ENCODE measurements at regions not wholly inside any gene's neighbourhood (a gene's known extent, or its start where the extent isn't known, plus 50 kb on each side); places are given as distances from the start of the nearest gene placed in this dataset.

DNA sequence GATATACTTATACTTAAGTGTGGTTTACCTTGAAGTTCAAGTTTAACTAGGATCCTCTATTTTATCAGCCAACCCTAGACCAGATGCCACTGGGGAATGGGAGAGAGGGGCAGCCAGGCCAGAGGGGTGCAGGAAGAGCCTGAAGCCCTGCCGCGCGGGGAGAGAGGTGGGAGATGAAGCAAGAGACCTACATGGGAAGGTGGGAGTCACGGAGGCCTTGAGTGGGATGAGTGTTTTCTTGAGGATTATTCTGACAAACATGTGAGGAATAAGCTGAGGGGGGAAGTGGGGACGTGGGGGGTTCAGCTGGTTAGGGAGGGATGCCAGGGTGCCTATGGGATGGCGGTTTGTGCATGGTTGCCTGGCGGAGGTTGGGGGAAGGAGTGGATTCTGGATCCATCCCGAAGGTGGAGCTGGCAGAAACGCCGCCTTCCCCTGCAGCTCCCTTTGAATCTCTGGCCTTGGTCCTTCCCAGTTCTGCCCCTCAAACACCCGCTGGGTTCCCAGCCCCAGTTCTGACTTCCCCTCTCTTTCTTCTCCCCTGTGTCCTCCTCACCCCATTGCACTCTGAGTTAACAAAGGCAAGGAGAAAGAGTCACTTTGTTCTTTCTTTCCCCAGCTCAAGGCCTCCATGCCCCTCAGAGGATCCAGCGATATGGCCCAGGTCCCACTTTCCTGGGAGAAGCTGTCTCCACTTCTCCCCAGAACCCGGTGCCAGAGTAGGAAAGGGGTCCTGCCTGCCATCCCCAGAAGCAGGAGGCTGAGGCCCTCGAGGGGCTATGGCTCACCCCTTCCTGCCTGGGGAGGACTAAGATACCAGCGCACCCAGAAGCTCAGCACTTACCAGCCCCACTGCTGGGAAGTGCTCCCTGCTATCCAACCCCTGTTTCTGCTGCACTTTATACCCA, 274.2 kb downstream of the UACA start:
- no peak for DNase-seq

DNA sequence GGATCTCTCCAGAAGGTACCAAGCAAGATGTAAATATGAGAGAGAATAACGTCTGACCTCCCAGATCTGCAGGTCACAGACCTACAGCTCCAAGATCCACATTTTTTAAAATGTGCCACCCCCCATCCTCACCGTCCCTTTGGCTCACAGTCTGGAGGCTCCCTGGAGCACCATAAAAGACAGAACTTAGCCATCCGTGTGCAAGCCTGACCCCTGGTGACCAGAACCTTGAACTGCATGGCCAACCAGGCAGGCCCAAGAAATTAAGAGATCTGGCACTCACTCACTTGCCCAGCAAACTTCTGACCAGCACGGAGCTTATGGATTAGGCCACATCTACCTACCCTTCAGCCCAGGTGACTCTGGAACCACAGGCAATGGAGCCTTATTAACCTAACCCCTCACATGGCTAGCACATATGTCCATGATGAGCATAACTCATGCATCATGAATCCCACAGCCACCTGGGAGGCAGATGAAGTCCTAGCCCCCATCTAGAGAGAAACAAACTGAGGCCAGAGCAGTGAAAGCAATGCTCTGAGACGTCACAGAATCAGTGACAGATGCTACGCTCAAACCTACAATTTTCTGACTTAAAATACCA, 275.3 kb downstream of the UACA start:
- DNase-seq: peak; percentile 71

DNA sequence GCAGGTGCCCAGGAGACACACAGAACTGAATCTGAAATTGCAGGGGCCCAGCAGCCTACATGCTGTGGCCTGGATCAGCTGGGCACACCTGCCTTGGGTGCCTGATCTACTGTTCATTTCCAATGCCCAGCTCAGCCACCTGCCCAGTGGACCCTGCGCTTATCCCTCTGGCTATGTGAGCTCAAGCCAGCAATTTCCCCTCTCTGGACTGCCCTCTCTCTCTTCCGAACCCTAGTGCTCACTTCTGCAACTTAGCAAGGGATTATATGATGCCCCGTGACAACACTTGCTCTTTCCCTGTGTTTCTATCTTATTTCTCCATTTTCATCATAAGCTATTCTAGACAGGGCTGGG, 276.0 kb downstream of the UACA start:
- DNase-seq: no peak

DNA sequence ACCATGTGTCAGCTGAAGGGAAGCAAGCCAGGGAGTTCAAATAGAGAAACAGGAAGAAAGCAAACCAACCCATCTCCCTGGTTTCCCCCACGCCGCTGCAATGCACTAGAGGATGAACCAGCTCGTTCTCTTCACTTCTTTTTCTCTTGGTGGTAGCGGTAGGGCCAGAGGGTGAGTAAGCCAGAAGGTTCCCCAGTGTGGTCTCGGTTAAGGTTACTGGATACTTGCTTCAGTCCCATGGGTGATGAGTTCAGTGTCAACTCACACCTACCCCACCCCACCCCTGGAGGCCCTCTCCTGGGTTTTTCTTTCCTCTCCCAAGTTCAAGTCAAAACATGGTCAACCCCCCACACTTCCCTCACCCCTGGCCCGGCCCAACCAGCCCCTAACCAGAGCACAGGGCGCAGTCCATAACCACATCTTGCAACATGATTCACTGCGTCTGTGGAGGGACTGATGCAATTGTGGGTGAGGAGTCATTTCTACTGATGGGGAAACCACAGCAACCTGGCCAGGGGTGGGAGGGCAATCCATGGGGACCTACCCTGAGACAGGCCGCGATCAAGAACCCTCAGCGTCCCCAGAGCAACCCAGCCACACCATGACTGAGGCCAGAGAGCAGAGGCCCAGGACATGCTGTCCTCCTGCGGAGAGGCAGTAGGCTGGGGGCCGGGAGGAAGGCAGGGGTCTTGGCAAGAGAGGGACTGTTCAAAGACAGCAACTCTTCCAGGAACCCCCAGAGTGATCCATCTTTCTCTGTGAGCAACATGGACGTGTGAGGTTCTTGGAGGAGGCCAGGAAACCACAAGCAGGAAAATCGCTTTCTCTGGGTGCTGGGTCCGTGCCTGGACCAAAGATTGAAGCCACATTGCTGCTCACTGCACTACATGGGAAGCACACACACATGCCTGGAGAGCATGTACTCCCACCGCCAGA, 276.6 kb downstream of the UACA start:
- DNase-seq: peak; percentile 80

DNA sequence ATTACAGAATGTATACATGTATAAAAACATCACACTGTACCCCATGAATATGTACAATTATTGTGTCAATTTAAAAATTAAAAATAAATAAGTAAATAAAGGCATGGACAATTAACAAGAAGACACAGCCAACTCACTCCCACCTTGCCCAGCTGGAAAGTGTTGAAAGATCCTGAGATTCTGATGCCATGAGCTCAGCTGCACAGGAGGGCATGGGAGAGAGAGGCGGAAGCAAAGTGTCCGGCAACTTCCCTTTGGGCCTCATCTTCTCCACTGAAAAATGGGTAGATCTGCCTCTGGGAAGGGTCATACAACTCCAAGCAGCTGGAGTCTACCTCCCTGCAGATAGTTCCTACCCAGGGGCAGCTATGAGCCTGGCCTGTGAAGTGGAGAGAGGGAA, 277.3 kb downstream of the UACA start:
- DNase-seq: no peak

DNA sequence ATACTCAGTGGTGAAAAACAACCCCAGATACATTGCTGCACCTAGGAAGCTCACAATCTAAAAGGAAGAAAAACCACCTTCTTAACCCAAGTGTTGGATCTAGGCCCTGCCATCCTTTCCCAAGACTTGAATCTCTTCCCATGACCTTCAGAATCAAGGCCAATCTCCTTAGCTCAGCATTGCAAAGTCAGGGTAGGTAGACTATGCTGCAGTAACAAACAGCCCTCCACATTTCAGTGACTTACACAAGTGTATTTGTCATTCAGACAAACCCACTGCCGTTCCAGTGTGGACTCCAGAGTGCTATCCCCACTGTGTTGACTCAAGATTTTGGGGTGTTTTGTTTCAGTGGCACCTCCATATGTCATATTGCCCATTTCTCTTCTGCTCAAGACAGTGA, 278.4 kb downstream of the UACA start:
- DNase-seq: no peak

DNA sequence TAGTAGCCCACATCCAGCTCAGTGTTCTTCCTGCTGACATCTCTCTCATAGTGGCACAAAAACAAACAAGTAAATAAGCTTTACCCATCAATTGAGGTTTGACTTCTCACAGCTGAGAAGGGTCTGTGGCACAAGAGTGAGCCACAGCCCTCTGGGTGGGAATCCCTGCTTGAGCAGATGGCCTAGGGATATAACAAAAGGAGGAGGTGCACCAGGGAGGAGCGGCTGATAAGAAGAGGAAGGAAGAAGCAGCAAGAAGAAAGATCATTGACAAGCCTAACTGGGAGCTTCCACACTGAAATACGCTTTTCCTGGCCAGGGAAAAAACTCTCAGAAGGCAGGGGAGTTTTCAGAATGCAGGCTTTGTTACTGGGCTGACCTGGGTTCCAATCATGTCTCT, 279.8 kb downstream of the UACA start:
- no peak for DNase-seq

DNA sequence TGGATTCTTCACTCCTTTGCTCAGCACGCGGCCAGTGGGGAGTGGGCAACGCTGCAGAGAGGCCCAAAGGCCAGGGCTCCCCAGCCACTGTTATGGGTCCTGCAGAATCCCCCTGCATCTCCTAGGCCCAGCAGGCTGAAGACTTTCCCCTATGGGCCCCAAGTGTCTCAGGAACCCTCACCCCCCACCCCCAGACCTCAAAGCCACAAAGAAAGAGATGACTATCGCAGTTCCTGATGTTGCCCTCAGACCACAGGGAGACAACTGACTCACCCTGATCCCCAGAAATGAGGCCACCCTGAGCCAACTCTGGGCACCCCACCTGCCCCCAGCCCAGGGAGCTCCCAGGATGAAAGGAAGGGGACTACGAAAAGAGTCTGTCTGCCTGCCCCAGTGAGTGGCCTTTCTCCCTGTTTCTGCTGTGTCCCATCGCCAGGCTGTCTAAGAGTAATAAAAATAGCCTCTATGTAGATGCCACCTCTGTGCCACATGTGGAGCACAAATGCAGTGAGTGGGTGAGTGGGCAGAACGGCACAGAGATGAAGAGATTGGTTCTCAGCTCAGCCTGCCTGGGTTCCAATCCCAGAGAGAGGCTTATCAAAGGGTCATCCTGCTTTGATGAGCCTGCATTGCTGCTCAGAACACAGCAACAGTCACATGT, 283.0 kb downstream of the UACA start:
- no peak for DNase-seq

DNA sequence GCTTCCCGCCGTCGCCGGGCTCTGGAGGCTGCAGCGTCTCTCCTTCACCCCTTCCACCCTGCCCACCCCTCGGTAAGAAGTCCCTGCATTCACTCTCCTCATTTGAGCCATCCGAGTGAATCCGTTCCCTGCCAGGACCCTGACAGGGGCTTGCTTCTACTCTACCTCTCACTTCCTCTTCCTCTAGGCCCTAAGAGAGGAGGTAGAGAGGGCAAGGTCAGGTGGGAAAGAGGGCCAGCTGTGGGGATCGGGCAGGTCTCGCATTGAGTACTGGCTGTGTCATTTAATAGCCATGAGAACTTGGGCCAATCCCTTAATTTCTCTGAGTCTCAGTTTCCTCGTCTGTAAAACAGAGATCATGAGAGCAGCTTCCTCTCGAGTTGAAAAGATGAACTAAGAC, 283.6 kb downstream of the UACA start:
- no peak for DNase-seq

DNA sequence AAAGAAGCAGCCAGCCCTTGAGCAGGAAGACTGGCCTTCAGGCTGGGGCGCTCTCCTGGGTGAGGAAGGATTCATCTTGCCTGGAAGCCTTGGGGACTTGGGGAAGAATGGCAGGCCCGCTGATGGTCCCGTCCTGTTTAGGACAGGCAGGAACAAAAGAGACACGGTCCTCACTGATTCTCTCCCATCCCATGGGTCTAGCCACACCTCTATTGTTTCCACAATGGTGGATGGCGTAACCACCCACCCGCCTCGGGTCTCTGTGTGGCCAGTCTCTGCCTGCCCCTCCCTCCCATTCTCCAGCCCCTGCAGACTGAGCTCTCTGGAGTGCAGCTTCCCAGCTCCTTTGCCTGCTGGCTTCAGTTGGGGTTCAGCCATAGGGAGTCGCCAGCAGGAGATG, 284.3 kb downstream of the UACA start:
- no peak for DNase-seq

DNA sequence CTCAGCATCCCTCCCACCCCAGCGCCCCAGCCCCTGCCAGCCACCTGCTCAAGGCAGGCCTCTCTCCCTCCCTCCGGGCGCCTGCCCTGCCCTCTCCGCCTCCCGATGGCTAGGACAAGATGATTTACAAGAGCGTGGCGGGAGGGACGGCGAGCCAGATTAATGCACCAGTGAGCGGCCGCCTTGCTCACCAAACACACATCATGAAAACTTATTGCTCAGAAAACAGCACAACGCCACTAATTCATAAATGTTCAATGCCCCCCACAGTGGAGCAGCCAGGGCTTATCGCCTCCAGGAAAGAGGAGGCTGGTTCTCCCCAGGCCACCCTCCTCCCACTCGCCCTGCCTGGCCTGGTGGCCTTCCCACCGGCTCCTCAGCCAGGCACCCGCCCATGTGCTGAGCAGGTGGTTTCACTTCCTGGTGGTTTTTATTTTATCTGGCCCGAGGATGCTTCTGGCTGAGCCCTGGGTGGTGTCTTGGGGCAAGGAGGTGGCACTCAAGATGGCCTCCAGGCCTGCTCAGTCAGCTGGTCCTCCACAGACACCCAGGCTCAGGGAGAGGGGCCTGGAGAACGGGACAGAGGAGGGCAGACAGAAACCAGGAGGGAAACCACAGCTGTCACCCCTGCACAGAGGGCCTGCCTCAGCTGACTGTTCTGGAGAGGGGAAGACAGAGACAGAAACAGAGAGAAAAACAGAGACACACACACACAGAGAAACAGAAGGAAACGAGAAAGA, 284.9 kb downstream of the UACA start:
- no peak for DNase-seq

DNA sequence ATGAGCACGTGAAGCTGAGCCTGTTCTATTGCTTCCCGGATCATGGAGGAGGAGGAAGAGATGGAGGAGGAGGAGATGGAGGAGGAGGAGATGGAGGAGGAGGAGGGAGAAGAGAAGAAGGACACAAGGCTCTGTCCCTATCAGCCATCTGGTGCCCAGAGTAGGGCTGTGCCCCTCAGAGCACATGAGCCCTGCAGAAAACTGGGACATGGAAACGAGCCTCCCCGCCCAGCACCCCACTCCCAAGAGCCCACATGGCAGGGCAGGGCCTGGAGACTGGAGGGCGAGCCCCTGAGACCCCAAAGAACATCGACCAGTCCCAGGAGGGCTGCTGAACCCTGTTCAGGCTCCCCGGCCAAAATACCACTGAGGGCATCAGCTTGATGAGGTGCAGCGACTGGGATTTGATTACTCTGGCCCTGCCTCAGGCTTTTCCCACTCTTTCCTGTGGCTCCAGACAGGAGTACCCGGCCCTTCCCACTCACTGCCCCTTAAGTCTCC, 285.6 kb downstream of the UACA start:
- DNase-seq: no peak

DNA sequence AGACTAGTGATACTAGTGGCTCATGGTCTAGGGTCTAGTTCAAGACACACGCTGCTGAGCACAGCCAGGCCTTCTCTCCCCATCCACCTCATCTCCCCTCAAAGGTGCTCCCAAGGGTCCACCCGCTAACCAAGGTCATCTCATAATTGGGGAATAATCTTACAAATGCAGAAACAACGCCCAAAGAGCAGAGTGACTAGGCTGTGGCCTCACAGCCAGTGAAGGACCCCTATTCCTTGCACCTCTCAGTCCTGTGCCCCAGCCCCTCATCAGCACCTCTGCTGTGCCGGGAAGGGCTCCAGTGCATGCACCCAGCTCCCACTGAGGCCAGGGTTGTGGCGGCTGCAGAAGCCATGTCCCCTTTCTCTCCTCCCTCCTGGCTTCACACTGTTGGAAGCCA, 286.9 kb downstream of the UACA start:
- no peak for DNase-seq

DNA sequence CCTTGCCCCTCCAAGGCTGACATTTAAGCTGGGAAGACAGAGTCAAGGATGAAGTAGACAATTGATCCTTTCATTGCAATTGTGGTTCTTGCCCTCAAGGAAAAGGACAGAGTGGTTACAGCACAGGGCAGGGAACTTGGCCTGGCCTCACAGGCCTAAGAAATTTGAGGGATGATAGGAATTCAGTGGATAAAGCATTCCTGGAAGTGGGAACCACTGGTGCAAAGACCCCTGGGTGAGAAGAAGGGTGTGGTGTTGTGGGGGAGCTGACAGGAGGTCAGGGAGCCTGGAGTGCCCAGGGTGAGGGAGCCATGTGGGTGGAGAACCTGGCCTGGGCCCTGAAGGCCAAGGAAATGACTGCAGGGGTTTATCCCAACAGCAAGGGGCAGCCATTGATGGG, 287.4 kb downstream of the UACA start:
- peak; percentile 72 for DNase-seq

DNA sequence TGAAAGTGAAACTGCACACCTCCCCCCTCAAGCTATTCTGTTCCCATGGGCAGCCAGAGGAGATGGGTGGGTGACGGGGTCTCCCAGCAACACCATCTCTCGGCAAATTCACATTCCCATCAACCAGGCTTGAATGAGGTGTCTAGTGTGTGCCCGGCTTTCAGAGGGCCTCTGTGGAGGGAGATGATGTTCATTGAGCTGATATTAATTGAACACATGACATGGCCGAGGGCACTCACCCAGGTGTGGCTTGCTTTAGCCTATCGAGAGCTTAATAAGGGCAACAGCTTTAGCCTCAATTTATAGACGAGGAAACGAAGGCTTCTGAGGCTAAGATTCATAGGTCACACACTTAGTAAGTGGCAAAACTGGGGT, 288.0 kb downstream of the UACA start:
- no peak for DNase-seq

DNA sequence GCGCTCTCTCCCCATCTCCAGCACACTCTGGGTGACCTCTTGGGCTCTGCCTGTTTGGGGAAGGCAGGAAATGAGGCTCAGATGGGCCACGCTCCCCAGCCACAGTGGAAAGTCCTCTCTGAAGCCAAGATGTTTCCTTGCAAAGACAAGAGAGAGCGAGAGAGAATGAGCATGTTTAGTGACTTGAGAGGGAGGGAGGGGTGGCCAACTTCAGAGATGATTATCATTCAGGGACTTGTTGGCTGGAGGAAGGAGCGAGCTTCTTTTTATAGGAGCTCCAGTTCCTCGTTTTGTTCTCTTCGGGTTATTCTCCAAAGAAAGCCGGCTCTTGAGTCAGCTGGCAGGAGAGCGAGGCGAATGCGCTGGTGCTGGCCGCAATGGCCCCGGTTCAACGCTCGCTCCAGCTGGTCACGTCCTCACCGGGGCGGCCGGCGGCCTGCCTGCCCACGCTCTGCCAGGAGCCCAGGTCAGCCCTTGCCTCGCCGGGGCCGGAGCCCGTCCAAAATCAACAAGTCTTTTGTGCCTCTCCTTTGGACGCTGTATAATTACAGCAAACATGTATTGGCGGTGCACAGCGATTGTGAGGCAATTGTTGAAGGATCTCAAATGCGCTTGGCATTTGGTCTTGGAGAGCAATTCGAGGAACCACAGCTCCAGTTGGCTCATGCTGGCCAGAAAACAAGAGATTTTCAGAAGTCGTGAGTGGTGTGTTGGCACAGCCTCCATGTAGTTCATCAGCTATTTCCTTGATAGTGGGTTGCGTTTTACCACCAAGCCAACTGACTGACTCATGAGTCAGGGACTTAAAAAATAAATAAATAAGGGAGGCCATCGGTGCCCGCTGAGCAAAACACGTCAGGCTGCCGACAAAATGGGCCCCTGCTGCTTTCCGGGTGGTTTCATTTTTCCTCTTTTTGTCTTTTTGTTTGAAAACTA, 288.6 kb downstream of the UACA start:
- peak; percentile 100 for DNase-seq

DNA sequence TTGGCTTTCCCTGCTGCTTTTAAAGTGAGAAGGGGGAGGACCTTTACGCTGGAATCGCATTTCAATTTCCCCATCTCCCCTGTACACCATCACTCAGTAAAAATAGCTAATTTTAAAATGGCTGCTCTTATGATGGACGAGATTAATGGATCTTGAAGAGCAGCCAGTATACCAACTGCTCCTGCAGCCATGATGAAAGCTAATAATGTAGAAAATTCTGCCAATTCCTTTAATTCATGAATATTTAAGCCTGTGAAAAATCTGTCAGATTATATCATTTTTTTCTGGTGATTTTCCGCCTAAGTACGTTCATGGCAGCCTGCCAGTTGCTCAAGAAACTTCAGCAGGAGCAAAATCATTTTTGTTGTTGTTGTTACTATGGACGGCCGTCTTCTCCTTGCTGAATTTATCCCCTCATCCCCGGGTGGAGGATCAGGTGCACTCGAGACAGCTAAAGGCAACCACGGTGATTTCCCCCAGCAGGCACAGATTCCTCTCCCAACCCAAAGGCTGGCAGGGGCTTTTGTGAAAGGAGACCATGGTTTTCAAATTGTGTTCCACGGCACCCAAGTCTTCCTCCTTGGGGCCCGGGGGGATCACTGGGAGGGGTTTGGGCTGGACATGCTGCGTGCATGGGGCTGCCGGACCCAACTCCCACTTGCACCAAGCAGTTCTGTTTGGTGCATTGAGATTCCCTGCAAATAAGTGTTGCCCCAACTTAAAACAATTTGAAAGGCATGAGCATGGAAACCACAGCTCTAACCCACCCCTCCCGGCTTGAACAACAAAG, 289.6 kb downstream of the UACA start:
- no peak for DNase-seq

DNA sequence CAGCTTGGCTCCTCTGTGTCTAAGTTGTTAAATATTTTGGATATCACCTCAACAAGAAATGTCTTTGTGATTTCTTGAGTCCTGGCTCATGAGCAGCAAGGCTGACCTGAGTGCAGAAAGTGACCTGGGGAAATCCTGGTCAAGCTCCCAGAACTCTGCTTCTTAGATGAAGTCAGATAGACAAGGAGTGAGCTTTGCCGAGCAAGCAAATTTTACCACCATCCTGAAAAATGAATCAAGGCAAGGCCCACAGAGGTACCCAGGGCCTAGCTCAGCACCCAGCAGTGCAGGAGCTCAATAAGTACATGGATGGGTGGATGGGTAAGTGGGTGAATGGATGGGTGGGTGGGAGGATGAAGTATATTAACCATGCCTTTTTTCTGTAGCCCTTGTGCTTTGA, 291.8 kb downstream of the UACA start:
- no peak for DNase-seq

DNA sequence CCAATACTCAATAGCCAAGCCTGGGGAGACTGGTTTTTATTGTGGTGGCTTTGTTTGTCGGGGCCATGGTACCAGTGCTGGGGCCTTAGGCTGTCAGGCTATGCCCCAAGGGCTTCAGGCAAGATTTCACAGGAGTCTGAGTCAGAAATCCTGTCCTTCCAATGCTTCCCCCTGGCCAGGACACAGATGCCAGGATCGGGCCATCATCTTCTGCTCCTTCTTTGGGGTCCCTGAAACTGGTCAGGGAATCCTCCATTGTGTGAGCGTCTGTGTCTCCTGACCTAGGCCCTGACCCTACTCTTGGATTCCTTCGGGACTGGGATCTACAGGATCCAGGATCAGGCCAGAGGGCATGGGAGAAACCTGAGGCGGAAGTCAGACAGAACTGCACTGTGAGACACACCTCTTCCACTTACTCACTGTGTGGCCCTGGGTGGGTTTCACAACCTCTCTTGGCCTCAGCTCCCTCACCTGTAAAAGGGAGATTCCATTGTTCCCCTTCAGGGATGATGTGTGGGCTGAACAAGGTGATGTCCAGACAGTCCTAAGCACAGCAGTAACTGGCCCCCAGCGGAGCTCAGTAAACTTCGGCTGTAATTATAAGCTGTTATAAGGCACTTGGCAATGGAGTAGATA, 292.7 kb downstream of the UACA start:
- DNase-seq: no peak
